Esophagus muscularis mucosa (tissue), 4 donors: ENCODE measurements at regions not wholly inside any gene's neighbourhood (a gene's known extent, or its start where the extent isn't known, plus 50 kb on each side); places are given as distances from the start of the nearest gene placed in this dataset.

Source experiments
- DNase-seq: peaks from one replicate; pipeline ENCODE4 v3.0.0-alpha.2; 2017; ENCODE audit errors: extremely low spot score
- H3K27ac ChIP-seq, 4 donors: fragments of 200-600 bp; sonication (generic); replicated peaks in 1 of 4; 1 replicate in 3 of 4; 2 replicates in 1 of 4; pipeline ENCODE4 v1.5.1; 2016 to 2019; ENCODE audit warnings: mild to moderate bottlenecking in 1 of 4
- H3K27me3 ChIP-seq, 4 donors: fragments of 200-600 bp; sonication (generic); one replicate each; pipeline versions ENCODE4 v1.5.1 to v1.6.0; 2016 to 2019
- H3K36me3 ChIP-seq, 4 donors: fragments of 200-600 bp; sonication (generic); one replicate each; pipeline ENCODE4 v1.5.1; 2016 to 2019
- H3K4me1 ChIP-seq, 4 donors: fragments of 200-600 bp; sonication (generic); one replicate each; pipeline ENCODE4 v1.5.1; 2016 to 2019
- H3K4me3 ChIP-seq, 4 donors: fragments of 200-600 bp; sonication (generic); 1 replicate in 2 of 4; 2 replicates in 2 of 4; pipeline ENCODE4 v1.5.1; 2016 to 2019; ENCODE audit warnings: mild to moderate bottlenecking in 4 of 4, moderate library complexity in 1 of 4
- H3K9me3 ChIP-seq, 4 donors: fragments of 200-600 bp; sonication (generic); 1 replicate in 3 of 4; 2 replicates in 1 of 4; pipeline ENCODE4 v1.5.1; 2016 to 2019
- EP300 ChIP-seq: sonication (generic); formaldehyde crosslinking; IDR thresholded peaks from one replicate; pipeline ENCODE4 v1.6.1; 2017; ENCODE audit warnings: antibody characterized with exemption
- POLR2A ChIP-seq: fragments of 450-650 bp; IDR thresholded peaks from one replicate; pipeline ENCODE4 v1.6.1; 2017; ENCODE audit warnings: antibody characterized with exemption, moderate library complexity, mild to moderate bottlenecking, low read depth
- POLR2AphosphoS5 ChIP-seq, 2 donors: sonication (generic); formaldehyde crosslinking; IDR thresholded peaks; one replicate each; pipeline ENCODE4 v1.6.1; 2017; ENCODE audit warnings: antibody characterized with exemption in 2 of 2
- WGBS: methylation state at CpG from one replicate; pipeline ENCODE4 v1.1.5; 2018; 5-methylcytosine and 5-hydroxymethylcytosine counted together
- intact Hi-C: fragments of 100-400 bp; cut with DNase I; formaldehyde crosslinking; loops from one replicate; pipeline ENCODE4 v1.15.1; 2023
- TF ChIP-seq, protein P1 (sequence below), 3 experiments: fragments of 200-600 bp in 2 of 3; fragments of 450-650 bp in 1 of 3; sonication (generic) in 2 of 3; IDR thresholded peaks; one replicate each; pipeline ENCODE4 v1.5.1; 2017 to 2019; ENCODE audit warnings: antibody characterized with exemption in 3 of 3, mild to moderate bottlenecking in 2 of 3, moderate library complexity in 1 of 3

DNA sequence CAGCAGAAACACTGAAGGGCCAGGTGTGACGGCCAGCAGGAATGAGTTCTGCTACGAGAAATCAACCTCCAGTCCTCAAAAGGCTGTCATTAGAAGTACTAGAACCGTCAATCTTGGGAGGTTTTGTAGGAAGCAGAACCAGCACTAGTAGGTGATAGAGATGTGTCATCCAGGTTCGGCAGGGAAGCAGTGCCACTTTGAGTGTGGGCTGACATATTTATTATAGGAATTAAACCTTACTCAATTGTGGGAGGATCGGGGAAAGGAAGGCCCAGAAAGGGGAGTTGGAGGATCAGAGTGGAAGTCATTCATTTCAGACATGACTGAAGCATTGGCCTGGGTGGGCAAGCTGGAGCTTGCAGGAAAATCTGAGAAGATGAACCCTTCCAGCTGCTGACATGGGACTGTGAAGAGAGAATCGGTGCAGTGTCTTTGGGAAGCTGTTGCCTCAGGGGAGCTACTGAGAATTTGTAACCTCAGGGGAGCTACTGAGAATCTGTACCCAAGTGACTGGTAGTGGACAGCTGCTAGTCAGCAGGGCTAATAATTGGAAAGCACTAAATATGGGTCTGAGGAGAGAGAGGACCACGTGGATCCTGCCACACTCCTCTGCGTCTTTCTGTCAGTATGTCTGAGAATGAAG is 177.4 kb downstream of the SPRY1 start:
- H3K4me1 ChIP-seq = no peaks in the 10 kb centered on the region
- H3K27me3 ChIP-seq = no peaks in the 10 kb centered on the region
- DNase-seq = no peak
- H3K9me3 ChIP-seq = no peaks in the 10 kb centered on the region
- WGBS = 93% methylated on average over 8 of the region's 8 CpGs
- H3K27ac ChIP-seq = no peak overlapping the region
- H3K36me3 ChIP-seq = no peaks in the 10 kb centered on the region
- intact Hi-C loops = no loop called here
- H3K4me3 ChIP-seq = no peak overlapping the region
- no peak for TF ChIP-seq POLR2A

DNA sequence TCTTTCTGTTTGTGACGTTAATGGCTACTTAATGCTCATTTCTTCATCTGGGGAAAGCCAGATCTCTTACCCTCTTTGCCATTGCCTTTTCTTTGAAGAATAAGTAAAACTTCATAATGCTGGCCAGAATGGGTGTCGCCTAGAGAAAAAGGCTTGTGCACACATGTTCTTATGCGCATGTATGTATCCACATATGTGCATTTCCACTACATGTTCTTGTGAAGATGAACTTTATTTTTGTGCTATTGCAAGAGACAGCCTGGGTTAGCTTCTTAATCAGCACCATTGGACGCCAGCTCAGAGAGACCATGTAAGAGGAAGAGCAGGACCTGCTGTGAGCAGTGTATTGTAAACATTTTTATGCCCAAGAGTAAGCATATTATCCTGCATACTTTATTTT is 178.7 kb downstream of the SPRY1 start:
- intact Hi-C loops = no loop called here

GRCh38 chr4:123577225-123577906 is 180.8 kb downstream of the SPRY1 start:
- H3K36me3 ChIP-seq = no peaks in the 10 kb centered on the region
- H3K27ac ChIP-seq = no peak overlapping the region
- 85% methylated on average over 5 of the region's 5 CpGs for WGBS
- TF ChIP-seq EP300 (no peak), POLR2A (no peak), POLR2AphosphoS5 (IDR thresholded peaks at IDR 0.05) (no peak)
- TF ChIP-seq, protein P1, sequence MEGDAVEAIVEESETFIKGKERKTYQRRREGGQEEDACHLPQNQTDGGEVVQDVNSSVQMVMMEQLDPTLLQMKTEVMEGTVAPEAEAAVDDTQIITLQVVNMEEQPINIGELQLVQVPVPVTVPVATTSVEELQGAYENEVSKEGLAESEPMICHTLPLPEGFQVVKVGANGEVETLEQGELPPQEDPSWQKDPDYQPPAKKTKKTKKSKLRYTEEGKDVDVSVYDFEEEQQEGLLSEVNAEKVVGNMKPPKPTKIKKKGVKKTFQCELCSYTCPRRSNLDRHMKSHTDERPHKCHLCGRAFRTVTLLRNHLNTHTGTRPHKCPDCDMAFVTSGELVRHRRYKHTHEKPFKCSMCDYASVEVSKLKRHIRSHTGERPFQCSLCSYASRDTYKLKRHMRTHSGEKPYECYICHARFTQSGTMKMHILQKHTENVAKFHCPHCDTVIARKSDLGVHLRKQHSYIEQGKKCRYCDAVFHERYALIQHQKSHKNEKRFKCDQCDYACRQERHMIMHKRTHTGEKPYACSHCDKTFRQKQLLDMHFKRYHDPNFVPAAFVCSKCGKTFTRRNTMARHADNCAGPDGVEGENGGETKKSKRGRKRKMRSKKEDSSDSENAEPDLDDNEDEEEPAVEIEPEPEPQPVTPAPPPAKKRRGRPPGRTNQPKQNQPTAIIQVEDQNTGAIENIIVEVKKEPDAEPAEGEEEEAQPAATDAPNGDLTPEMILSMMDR (IDR thresholded peaks at IDR 0.05) = no peak
- H3K9me3 ChIP-seq = peaks cover 0 to 18% (median 12%) of the 10 kb centered on the region in 4 donors
- no peaks in the 10 kb centered on the region for H3K4me1 ChIP-seq
- DNase-seq = no peak
- intact Hi-C loops = no loop called here
- H3K4me3 ChIP-seq = no peak overlapping the region
- H3K27me3 ChIP-seq = no peaks in the 10 kb centered on the region

More for the DNA sequence above, 178.7 kb downstream of the SPRY1 start:
- Histone ChIP-seq H3K9me3 (peaks cover 0 to 2% (median under 1%) of the 10 kb centered on the region in 4 donors), H3K27me3 (no peaks in the 10 kb centered on the region), H3K36me3 (no peaks in the 10 kb centered on the region), H3K4me3 (no peak overlapping the region), H3K4me1 (no peaks in the 10 kb centered on the region), H3K27ac (no peak overlapping the region)
- WGBS = 96% methylated on average over 4 of the region's 4 CpGs
- TF ChIP-seq EP300 (no peak), POLR2A (no peak), POLR2AphosphoS5 (IDR thresholded peaks at IDR 0.05) (no peak)
- TF ChIP-seq, protein P1 (IDR thresholded peaks at IDR 0.05) = no peak
- DNase-seq = no peak

- intact Hi-C loops = no loop called here
- WGBS = 53% methylated on average over 3 of the region's 3 CpGs
- no peaks in the 10 kb centered on the region for H3K27me3 ChIP-seq
- DNase-seq = no peak
- no peaks in the 10 kb centered on the region for H3K36me3 ChIP-seq
- no peak overlapping the region for H3K4me3 ChIP-seq
- no peaks in the 10 kb centered on the region for H3K4me1 ChIP-seq
- peaks cover 0 to 18% (median 12%) of the 10 kb centered on the region in 4 donors for H3K9me3 ChIP-seq
- no peak overlapping the region for H3K27ac ChIP-seq
- TF ChIP-seq, protein P1 (IDR thresholded peaks at IDR 0.05) = no peak
- TF ChIP-seq POLR2AphosphoS5 (IDR thresholded peaks at IDR 0.05) (no peak), EP300 (no peak), POLR2A (no peak)
These were observed 181.9 kb downstream of the SPRY1 start for GRCh38 chr4:123578276-123579029.

- Histone ChIP-seq H3K4me1 (no peaks in the 10 kb centered on the region), H3K27me3 (no peaks in the 10 kb centered on the region), H3K36me3 (no peaks in the 10 kb centered on the region), H3K27ac (no peak overlapping the region), H3K9me3 (peaks cover 0 to 18% (median 12%) of the 10 kb centered on the region in 4 donors), H3K4me3 (no peak overlapping the region)
- no peak for DNase-seq
- intact Hi-C loops = no loop called here
- 82% methylated on average over 2 of the region's 2 CpGs for WGBS
- no peak for TF ChIP-seq POLR2AphosphoS5 (IDR thresholded peaks at IDR 0.05)
- no peak for TF ChIP-seq POLR2A
- TF ChIP-seq, protein P1 (IDR thresholded peaks at IDR 0.05) = no peak
- TF ChIP-seq EP300 = no peak
These were observed 183.4 kb downstream of the SPRY1 start for GRCh38 chr4:123579961-123580360.
